B cell (primary cell): ENCODE measurements at regions not wholly inside any gene's neighbourhood (a gene's known extent, or its start where the extent isn't known, plus 50 kb on each side); places are given as distances from the start of the nearest gene placed in this dataset.

Source experiments
- EZH2 ChIP-seq: IDR thresholded peaks from 2 replicates; pipeline ENCODE4 v1.6.1; 2012; ENCODE audit warnings: borderline replicate concordance, low read depth, mild to moderate bottlenecking, moderate library complexity, low read length; ENCODE audit not compliant: insufficient read depth, poor library complexity, severe bottlenecking
- TF ChIP-seq, protein P1 (sequence below): fragments of 200-600 bp; IDR thresholded peaks from one replicate; pipeline ENCODE4 v1.8.0; 2022; ENCODE audit warnings: antibody characterized with exemption, mild to moderate bottlenecking

DNA sequence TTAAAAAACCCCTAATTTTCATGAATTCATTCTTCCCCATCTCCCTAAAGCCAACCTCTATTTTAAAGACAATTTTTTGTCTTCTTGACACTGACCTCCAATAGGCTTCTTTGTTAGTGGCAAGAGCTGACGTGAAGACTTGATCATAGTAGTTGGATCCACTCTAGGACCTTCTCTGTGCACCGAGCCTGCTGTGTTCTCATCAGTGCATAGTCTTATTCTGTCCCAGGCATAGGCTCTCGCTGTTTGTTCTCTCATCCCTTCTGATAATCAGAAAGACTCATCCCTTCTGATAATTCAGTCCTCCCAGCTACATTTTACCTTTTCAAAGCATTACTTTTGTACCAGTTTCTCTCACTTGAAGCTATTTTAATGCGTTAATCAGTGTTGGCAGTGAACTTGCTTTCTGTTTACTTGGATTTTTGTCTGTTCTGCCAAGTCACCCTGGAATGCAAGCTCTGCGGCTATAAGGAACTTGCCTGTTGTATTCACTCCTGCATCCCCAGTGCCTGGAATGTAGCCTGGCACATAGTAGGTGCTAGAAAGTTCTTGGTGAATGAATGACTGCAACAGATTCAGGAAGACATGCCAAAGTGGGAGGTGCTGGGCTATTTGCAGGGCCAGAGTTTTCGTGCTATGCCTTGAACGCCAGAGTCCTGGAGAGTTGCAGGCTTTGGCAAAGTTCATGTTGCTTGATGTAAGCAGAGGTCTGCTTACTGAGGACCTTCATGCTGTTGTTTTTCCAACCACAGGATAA lies 147.6 kb upstream of the MPHOSPH6 start:
- TF ChIP-seq, protein P1, sequence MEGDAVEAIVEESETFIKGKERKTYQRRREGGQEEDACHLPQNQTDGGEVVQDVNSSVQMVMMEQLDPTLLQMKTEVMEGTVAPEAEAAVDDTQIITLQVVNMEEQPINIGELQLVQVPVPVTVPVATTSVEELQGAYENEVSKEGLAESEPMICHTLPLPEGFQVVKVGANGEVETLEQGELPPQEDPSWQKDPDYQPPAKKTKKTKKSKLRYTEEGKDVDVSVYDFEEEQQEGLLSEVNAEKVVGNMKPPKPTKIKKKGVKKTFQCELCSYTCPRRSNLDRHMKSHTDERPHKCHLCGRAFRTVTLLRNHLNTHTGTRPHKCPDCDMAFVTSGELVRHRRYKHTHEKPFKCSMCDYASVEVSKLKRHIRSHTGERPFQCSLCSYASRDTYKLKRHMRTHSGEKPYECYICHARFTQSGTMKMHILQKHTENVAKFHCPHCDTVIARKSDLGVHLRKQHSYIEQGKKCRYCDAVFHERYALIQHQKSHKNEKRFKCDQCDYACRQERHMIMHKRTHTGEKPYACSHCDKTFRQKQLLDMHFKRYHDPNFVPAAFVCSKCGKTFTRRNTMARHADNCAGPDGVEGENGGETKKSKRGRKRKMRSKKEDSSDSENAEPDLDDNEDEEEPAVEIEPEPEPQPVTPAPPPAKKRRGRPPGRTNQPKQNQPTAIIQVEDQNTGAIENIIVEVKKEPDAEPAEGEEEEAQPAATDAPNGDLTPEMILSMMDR = no peak
- no peak for TF ChIP-seq EZH2
